AG04449 (cell line): ENCODE measurements at regions not wholly inside any gene's neighbourhood (a gene's known extent, or its start where the extent isn't known, plus 50 kb on each side); places are given as distances from the start of the nearest gene placed in this dataset.

Experiments
- CTCF ChIA-PET: fragments of 350-600 bp; formaldehyde crosslinking; extraction: SDS; loops from one replicate; lab custom pipeline; 2021; ENCODE audit warnings: antibody characterized with exemption; lab: Yijun Ruan, JAX
- POLR2A ChIA-PET: fragments of 400-600, 350-600 bp; formaldehyde crosslinking; extraction: SDS; loops from one replicate; lab custom pipeline; 2020; ENCODE audit warnings: antibody characterized with exemption, inconsistent platforms; lab: Yijun Ruan, JAX
- DNase-seq: peaks from one replicate; pipeline ENCODE4 v3.0.0-alpha.2; 2010; ENCODE audit warnings: low read depth, low spot score
- H3K4me3 ChIP-seq: 2 replicates; pipeline ENCODE4 v1.5.1; 2011; ENCODE audit warnings: low read depth, mild to moderate bottlenecking, control low read depth, low read length
- TF ChIP-seq, protein P1 (sequence below): IDR thresholded peaks from one replicate; pipeline ENCODE4 v1.5.1; 2011; ENCODE audit warnings: mild to moderate bottlenecking, moderate library complexity, low read length, control low read depth, inconsistent platforms; ENCODE audit not compliant: insufficient read depth; ENCODE audit errors: missing control alignments

DNA sequence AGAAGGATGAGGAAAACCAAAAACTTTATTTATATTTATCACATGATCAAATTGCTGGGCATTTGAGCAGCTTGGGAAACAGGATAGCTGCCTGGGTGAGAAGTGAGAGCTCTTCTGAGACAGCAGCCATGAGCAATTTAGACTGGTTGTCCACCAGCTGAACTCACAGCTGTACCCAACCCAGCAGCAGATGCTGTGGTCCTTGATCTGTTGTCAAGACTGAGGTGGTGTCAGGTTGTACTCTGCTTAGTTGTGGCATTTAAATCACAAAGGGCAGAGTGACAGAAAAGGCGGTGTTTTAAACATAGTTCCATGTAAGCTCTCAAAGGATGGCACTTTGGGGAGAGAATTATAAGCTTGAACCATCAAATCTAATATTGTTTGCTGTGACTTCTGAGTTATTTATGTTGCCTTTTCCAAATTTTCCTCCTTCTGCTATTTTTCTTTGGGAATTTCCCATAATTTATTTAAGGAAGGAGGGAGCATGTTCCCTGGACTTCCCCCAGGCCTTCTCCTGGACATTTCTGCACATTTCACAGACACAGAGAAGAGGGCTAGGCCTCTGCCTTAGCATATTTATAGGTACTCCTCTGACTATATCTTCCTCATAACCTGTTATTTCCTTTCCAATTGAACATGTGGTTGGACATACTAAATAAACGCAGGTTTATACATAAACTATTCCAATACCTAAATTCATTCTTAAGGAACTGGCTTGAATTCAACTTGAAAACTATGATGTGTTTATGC is 117.7 kb upstream of the FER start:
- ChIA-PET POLR2A (no interaction called here), CTCF (interaction anchor here (0.8 to 2.0 kb wide), 4 partner anchors 10 to 108 kb away, joined by 3 to 7 read pairs (median 4); no protein-coding TSS in a partner anchor)
- DNase-seq = no peak
- TF ChIP-seq, protein P1, sequence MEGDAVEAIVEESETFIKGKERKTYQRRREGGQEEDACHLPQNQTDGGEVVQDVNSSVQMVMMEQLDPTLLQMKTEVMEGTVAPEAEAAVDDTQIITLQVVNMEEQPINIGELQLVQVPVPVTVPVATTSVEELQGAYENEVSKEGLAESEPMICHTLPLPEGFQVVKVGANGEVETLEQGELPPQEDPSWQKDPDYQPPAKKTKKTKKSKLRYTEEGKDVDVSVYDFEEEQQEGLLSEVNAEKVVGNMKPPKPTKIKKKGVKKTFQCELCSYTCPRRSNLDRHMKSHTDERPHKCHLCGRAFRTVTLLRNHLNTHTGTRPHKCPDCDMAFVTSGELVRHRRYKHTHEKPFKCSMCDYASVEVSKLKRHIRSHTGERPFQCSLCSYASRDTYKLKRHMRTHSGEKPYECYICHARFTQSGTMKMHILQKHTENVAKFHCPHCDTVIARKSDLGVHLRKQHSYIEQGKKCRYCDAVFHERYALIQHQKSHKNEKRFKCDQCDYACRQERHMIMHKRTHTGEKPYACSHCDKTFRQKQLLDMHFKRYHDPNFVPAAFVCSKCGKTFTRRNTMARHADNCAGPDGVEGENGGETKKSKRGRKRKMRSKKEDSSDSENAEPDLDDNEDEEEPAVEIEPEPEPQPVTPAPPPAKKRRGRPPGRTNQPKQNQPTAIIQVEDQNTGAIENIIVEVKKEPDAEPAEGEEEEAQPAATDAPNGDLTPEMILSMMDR = no peak
- H3K4me3 ChIP-seq = no peak overlapping the region

DNA sequence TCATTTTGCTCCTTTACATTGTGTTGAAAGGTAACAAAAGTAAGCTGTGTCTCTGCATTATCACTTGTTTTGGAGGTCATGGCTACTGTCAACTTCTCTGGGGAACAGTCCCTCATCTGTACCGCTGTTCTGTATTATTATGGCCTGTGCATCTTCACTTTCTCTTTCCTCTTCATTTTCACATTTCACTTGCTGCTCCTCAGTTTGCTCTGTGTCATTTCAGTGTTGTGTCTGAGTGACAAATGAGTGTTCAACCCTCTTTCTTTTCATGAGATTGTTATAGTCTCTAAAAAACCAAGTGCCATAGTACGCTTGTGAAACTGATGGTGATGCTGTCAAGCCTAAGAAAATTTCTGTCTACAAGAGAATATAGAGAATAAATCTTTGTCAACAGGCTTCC is 122.0 kb upstream of the FER start:
- TF ChIP-seq, protein P1 = no peak
- H3K4me3 ChIP-seq = no peak overlapping the region
- POLR2A ChIA-PET = no interaction called here
- no peak for DNase-seq
- CTCF ChIA-PET = interaction anchor here (1.1 to 1.6 kb wide), 2 partner anchors 16 to 103 kb away, joined by 3 to 7 read pairs; no protein-coding TSS in a partner anchor

DNA sequence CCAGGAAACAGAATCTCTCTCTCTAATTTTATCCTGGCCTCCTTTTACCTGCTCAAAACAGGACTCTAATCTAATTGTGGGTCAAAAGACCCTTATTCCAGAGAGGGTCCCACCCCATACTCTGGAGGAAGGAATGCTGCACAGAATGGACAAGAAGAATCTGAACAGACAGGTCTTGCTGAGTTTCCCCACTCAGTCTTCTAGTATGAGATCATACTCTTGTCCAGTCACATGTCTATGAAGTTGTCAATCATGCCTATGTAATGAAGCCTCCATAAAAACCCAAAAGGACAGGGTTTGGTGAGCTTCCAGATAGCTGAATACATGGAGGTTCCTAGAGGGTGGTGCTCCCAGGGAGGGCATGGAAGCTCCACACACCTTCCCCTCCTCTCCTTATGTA is 123.9 kb upstream of the FER start:
- TF ChIP-seq, protein P1 = no peak
- no peak overlapping the region for H3K4me3 ChIP-seq
- no peak for DNase-seq
- ChIA-PET CTCF (no interaction called here), POLR2A (no interaction called here)

DNA sequence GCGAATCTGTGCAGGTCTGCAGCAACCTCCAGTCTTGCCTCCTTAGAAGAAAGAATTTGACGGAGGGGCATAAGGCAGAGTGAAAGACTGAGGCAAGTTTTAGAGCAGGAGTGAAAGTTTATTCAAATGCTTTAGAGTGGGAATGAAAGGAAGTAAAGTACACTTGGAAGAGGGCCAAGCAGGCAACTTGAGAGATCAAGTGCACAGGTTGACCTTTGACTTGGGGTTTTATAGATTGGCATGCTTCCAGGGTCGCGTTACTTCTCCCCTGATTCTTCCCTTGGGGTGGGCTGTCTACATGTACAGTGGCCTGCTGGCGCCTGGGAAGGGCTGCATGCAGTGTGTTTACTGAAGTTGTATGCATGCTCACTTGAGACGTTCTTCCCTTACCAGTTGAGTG is 127.2 kb upstream of the FER start:
- no peak overlapping the region for H3K4me3 ChIP-seq
- ChIA-PET POLR2A (no interaction called here), CTCF (interaction anchor here (0.8 kb wide), 1 partner anchor 26 kb away, joined by 3 read pairs; no protein-coding TSS in a partner anchor)
- no peak for DNase-seq
- TF ChIP-seq, protein P1 = no peak

DNA sequence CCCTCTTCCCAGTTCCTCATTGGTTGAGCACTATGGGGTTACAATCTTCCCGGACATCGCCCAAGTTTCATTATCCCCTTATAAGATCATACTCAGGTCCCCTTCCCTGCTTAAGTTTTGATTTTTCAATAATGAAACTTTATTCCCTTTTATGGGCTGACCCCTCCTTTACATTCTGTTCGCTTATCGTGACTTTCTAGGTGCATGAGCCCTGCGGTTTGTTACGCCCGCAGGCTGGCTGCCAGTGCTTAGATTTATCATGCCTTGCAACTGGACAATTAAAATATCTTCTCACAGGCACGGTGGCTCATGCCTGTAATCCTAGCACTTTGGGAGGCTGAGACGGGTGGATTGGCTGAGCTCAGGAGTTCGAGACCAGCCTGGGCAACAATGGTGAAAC is 127.9 kb upstream of the FER start:
- no peak for DNase-seq
- ChIA-PET POLR2A (no interaction called here), CTCF (no interaction called here)
- TF ChIP-seq, protein P1 = no peak
- no peak overlapping the region for H3K4me3 ChIP-seq
